ENCODE measurements at regions not wholly inside any gene's neighbourhood (a gene's known extent, or its start where the extent isn't known, plus 50 kb on each side); places are given as distances from the start of the nearest gene placed in this dataset.

GRCh38 chr12:28108599-28108998, 81.7 kb upstream of the CCDC91 start:
- no peak for TF ChIP-seq CTCF (IDR thresholded peaks at IDR 0.05)
- no peak for TF ChIP-seq TAF1 (IDR thresholded peaks at IDR 0.05; ENCODE audit: borderline replicate concordance, low read depth, low read length)
- no peak for TF ChIP-seq SMC3 (IDR thresholded peaks at IDR 0.05; ENCODE audit: low read depth, low read length)
- TF ChIP-seq TCF12 (IDR thresholded peaks at IDR 0.05), result no peak
- TF ChIP-seq CHD2 (IDR thresholded peaks at IDR 0.05; ENCODE audit: low read length, partially characterized antibody), result no peak
- no peak for TF ChIP-seq ELF1 (IDR thresholded peaks at IDR 0.05)
- TF ChIP-seq EP300 (IDR thresholded peaks at IDR 0.05; ENCODE audit: borderline replicate concordance in 1 of 2, low read depth in 1 of 2, low read length in 1 of 2), result no peak
- no peak for TF ChIP-seq NRF1 (IDR thresholded peaks at IDR 0.05; ENCODE audit: low read depth, low read length)
- TF ChIP-seq MEF2A (IDR thresholded peaks at IDR 0.05; ENCODE audit: borderline replicate concordance, low read depth), result no peak
